Fibroblast of skin of abdomen (primary cell): ENCODE measurements at regions not wholly inside any gene's neighbourhood (a gene's known extent, or its start where the extent isn't known, plus 50 kb on each side); places are given as distances from the start of the nearest gene placed in this dataset.
"Not testable (repeated sequence)": the region's sequence is repeated elsewhere in the genome, so short reads cannot be mapped to it uniquely, and the experiment has no call there.

ENCODE experiments used
- DNase-seq: peaks from one replicate; pipeline ENCODE4 v3.0.0-alpha.2; 2013

GRCh38 chr18:63071701-63072141 lies 247.8 kb downstream of the BCL2 start:
- no peak for DNase-seq

DNA sequence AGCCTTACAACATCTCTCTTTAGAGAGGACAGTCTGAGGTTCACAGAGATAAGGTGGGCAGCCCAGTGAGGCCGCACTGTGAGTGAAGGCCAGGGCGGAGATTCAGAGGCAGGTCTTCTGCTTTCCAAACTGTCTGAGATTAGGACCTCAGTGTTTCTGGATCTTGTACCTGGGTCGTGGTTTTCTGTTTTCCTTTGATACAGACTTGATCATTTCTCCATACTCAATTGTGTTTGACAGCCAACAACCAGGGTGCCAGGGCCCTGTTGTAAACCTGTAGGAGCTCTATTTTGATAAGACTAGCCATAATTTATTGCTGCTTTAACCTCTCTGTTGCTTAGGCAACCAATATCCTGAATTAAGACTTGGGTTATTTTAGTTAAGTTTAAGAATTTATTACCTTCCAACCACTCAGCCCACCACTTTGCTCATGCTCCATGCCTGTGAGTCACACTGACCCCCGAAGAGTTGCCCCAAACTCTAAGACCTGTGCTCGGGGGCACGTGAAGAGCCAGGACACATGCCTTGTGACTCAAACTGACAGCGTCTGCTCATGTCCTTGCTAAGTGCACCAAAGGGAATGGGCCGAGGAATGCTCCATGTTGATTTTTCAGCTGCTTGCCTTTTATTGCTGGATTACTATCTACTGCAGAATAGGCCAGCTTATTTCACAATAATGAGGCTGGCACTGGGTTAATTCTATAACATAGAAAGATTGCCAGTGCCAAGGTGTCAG lies 248.6 kb downstream of the BCL2 start:
- DNase-seq = no peak

DNA sequence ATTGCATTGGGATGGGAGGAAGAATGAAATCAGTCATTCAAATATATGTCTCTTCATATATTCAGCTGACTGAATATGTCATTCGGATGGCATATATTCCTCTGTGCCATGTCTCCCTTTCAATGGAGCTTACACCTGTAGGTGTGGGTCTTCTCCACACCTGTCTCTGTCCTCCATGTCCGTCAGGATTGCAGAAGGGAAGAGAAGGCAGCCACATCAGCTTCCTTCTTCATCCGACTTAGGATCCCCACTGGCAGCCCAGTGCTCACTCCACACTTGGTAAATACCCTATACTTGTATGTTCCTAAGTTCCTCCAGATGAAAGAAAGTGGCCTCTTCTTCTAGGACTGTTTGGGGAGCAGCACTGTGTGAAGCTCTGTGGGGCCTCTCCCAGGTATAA lies 250.1 kb downstream of the BCL2 start:
- DNase-seq = no peak

DNA sequence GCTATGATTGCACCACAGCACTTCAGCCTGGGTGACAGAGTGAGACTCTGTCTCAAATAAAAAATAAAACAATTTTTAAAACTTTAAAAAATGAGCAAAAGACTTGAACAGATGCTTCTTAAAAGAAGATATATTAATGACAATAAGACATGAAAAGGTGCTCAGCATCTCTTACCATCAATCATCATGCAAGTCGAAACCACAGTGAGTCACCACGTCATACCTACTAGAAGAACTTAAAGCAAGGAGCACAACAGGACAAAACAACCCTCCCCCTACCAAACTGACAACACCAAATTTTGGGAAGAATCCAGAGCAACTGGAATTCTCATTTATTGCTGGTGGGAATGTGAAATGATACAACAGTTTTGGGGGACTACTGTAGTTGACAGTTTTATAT lies 251.6 kb downstream of the BCL2 start:
- DNase-seq = no peak

- DNase-seq = no peak
Observed at GRCh38 chr18:63065172-63065571, 254.4 kb downstream of the BCL2 start.

DNA sequence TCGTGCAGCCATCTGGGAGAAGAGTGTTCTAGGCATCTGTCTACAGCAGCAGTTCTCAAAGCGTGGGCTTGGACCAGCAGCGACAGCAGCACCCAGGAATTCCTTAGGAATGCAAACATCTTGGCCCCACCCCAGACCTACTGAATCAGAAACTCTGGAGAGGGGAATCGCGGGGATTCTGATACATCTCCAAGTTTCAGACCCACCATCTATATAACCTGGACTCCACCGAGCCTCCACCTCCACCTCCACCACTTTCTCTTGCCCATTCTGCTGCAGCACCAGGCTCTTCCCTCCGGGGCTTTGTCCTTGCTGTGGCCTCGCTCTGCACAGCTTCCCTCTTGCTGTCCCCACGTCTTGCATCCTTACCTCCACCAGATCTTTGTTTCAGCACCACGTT lies 256.4 kb downstream of the BCL2 start:
- peak; percentile 51 for DNase-seq

- DNase-seq = peak; percentile 28
Observed at GRCh38 chr18:63062246-63062645, 257.3 kb downstream of the BCL2 start.

GRCh38 chr18:63061303-63061702 lies 258.3 kb downstream of the BCL2 start:
- no peak for DNase-seq

- no peak for DNase-seq
Observed at GRCh38 chr18:63058521-63058920, 261.0 kb downstream of the BCL2 start.

GRCh38 chr18:63057707-63058106 lies 261.9 kb downstream of the BCL2 start:
- DNase-seq = no peak

- DNase-seq = peak; percentile 7
Observed at GRCh38 chr18:63054901-63055584, 264.5 kb downstream of the BCL2 start.

- no peak for DNase-seq
Observed at GRCh38 chr18:63051928-63052327, 267.6 kb downstream of the BCL2 start.

DNA sequence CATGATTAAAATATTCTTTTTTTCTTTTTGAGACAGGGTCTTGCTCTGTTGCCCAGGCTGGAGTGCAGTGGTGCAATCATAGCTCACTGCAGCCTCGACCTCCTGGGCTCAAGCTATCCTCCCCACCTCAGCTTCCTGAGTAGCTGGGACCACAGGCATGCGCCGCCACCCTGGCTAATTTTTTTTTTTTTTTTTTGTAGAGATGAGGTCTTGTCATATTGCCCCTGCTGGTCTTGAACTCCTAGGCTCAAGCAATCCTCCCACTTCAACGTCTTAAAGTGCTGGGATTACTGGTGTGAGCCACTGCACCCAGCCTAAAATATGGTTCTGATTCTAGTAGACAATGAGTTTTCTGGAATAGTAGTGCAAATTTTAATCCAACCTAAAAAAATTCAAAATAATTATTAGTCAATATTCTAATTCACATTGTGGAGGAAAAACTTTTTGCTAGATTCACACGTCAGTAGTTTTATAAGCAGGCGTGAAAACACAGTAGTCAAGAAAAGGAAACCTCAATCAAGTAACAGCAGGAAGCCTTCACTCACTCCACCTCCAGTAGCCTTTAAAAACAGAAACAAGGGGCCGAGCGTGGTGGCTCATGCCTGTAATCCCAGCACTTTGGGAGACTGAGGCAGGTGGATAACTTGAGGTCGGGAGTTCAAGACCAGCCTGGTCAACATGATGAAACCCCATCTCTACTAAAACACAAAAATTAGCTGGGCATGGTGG lies 268.7 kb downstream of the BCL2 start:
- not testable (repeated sequence) for DNase-seq

DNA sequence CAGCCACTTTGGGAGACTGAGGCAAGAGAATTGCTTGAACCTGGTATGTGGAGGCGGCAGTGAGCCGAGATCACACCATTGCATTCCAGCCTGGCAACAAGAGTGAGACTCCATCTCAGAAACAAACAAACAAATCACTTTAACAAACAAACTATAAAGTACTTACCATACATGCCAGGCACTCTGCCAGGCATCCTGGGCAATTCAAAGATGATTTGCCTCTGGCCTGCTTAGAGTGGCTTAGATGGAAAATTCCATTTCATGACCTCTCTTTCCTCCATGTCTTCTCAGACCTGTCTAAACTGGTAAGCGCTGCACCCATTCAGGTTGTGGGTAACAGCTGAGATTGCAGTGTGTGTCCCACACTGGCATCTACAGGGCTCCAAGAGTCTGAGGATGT lies 273.2 kb downstream of the BCL2 start:
- no peak for DNase-seq

- DNase-seq = peak; percentile 44
Observed at GRCh38 chr18:63043516-63043915, 276.1 kb downstream of the BCL2 start.

DNA sequence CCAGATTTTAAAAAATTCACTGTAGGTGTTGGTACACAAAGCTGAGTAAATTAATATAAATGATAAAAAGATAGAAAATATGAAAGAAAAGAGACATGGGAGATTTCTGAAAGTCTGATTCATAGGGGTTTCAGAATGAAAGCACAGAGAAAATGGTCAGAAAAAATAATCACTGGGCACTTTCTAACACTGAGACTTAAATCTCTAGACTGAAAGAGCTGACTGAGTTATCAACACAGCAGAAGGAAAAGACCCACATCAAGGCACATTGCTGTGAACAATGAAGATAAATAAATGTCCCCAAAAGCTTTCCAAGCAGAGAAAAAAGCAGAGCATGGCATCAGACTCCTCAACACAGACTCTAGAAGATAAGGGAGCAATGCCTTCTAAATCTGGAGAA lies 277.2 kb downstream of the BCL2 start:
- DNase-seq = no peak

DNA sequence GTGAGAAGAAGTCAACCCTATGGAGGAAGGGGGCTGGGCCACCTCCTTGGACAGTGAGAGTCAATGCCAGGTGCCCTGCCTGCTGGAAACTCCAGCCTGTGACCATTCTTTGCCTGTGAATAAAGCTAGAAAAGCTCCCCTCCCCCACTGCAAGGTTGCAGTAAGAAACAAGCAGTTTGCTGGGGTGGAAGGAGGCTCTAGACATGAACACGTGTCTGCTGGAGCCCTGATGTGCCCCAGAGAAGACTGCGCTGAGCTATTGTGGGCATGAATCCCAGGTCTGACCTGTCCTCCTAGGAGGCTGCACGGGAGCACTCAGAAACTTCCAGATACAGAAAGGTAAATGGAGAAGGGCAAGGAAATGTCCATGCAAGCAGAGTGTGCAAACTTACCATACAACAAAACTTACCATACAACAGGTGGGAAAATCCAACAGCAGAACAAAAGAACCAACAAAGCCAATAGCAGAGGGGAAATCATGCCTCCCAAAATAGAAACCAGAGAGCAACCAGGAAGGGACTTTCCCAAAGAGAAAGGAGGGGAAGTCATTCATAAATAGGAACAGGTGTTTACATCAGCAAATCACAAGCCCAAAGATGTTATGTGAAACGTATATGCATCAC lies 278.7 kb downstream of the BCL2 start:
- no peak for DNase-seq

GRCh38 chr18:63037491-63037890 lies 282.1 kb downstream of the BCL2 start:
- DNase-seq = no peak

- DNase-seq = no peak
Observed at GRCh38 chr18:63031375-63031774, 288.2 kb downstream of the BCL2 start.
